GM23338 (cell line): ENCODE measurements at regions not wholly inside any gene's neighbourhood (a gene's known extent, or its start where the extent isn't known, plus 50 kb on each side); places are given as distances from the start of the nearest gene placed in this dataset.

Experiments
- ATAC-seq: fragments of 200-7000 bp; cut with Tn5 transposase; 3 replicates; pipeline ENCODE4 v1.9.1; 2020
- DNase-seq: peaks from one replicate; pipeline ENCODE4 v3.0.0-alpha.2; 2015; ENCODE audit warnings: low spot score
- H2AFZ ChIP-seq: fragments of 200-600 bp; sonication (generic); 2 replicates; pipeline ENCODE4 v1.8.0; 2016; ENCODE audit warnings: antibody characterized with exemption, mild to moderate bottlenecking, moderate library complexity
- H3F3A ChIP-seq: fragments of 200-600 bp; sonication (generic); replicated peaks from 2 replicates; pipeline ENCODE4 v1.8.0; 2017; ENCODE audit warnings: antibody characterized with exemption, mixed run types, low read depth
- H3K27ac ChIP-seq: fragments of 200-600 bp; sonication (generic); 2 replicates; pipeline ENCODE4 v1.6.1; 2016; ENCODE audit warnings: low read depth
- H3K27me3 ChIP-seq: fragments of 200-600 bp; sonication (generic); 2 replicates; pipeline ENCODE4 v1.8.0; 2016; ENCODE audit warnings: mild to moderate bottlenecking, mixed run types, moderate library complexity; ENCODE audit not compliant: insufficient read depth
- H3K36me3 ChIP-seq: fragments of 200-600 bp; sonication (generic); 2 replicates; pipeline ENCODE4 v1.8.0; 2016; ENCODE audit warnings: mild to moderate bottlenecking; ENCODE audit not compliant: insufficient read depth
- H3K4me1 ChIP-seq: fragments of 200-600 bp; sonication (generic); 2 replicates; pipeline ENCODE4 v1.8.0; 2016; ENCODE audit warnings: mild to moderate bottlenecking, moderate library complexity; ENCODE audit not compliant: insufficient read depth
- H3K4me2 ChIP-seq: fragments of 200-600 bp; sonication (generic); 2 replicates; pipeline ENCODE4 v1.7.1; 2017; ENCODE audit warnings: mixed run types
- H3K4me3 ChIP-seq: fragments of 200-600 bp; sonication (generic); 2 replicates; pipeline ENCODE4 v1.6.1; 2016; ENCODE audit warnings: mixed run types
- H3K79me2 ChIP-seq: fragments of 200-600 bp; sonication (generic); replicated peaks from 2 replicates; pipeline ENCODE4 v1.8.0; 2017; ENCODE audit warnings: mild to moderate bottlenecking; ENCODE audit not compliant: insufficient read depth
- H3K9me2 ChIP-seq: fragments of 200-600 bp; sonication (generic); 2 replicates; pipeline ENCODE4 v1.8.0; 2017; ENCODE audit not compliant: insufficient read depth
- H4K20me1 ChIP-seq: fragments of 200-600 bp; sonication (generic); replicated peaks from 2 replicates; pipeline ENCODE4 v1.8.0; 2017; ENCODE audit warnings: mild to moderate bottlenecking; ENCODE audit not compliant: insufficient read depth
- H3K27ac Mint-ChIP-seq: 2 replicates; pipeline ENCODE4 v1.8.0; 2020; ENCODE audit warnings: inconsistent platforms, mild to moderate bottlenecking, moderate library complexity, mixed read lengths
- H3K27me3 Mint-ChIP-seq: 3 replicates; pipeline ENCODE4 v1.8.0; 2022; ENCODE audit warnings: low read depth, mild to moderate bottlenecking, moderate library complexity, mixed read lengths, inconsistent platforms; ENCODE audit not compliant: insufficient read depth, poor library complexity
- H3K36me3 Mint-ChIP-seq: 3 replicates; pipeline ENCODE4 v1.8.0; 2021; ENCODE audit warnings: low read depth, mild to moderate bottlenecking, inconsistent platforms, moderate library complexity, mixed read lengths
- H3K4me1 Mint-ChIP-seq: 3 replicates; pipeline ENCODE4 v1.8.0; 2020; ENCODE audit warnings: mild to moderate bottlenecking, inconsistent platforms, mixed read lengths
- H3K4me3 Mint-ChIP-seq: 3 replicates; pipeline ENCODE4 v1.8.0; 2021; ENCODE audit warnings: moderate library complexity, mild to moderate bottlenecking, inconsistent platforms, mixed read lengths
- H3K9me3 Mint-ChIP-seq: 3 replicates; pipeline ENCODE4 v1.8.0; 2020; ENCODE audit warnings: moderate library complexity, mild to moderate bottlenecking, inconsistent platforms, mixed read lengths
- CREB1 ChIP-seq: fragments of 250-450 bp; sonication (Bioruptor Pico); IDR thresholded peaks from 2 replicates; pipeline ENCODE4 v1.5.0; 2020; ENCODE audit warnings: low read depth, mild to moderate bottlenecking, moderate library complexity
- EZH2 ChIP-seq: fragments of 200-600 bp; sonication (generic); IDR thresholded peaks from one replicate; pipeline ENCODE4 v1.8.0; 2017; ENCODE audit warnings: antibody characterized with exemption, mild to moderate bottlenecking, low read depth; ENCODE audit not compliant: unreplicated experiment
- EZH2phosphoT487 ChIP-seq: fragments of 200-600 bp; sonication (generic); IDR thresholded peaks from one replicate; pipeline ENCODE4 v1.8.1; 2018; ENCODE audit warnings: antibody characterized with exemption; ENCODE audit not compliant: unreplicated experiment
- JUNB ChIP-seq: IDR thresholded peaks from one replicate; pipeline ENCODE4 v1.6.1; 2016; ENCODE audit warnings: antibody characterized with exemption; ENCODE audit not compliant: unreplicated experiment
- NANOG ChIP-seq: IDR thresholded peaks from 2 replicates; pipeline ENCODE4 v1.6.1; 2016; ENCODE audit warnings: antibody characterized with exemption, borderline replicate concordance
- POLR2AphosphoS5 ChIP-seq: IDR thresholded peaks from 2 replicates; pipeline ENCODE4 v1.6.1; 2016; ENCODE audit warnings: antibody characterized with exemption, low read depth
- STAT1 ChIP-seq: IDR thresholded peaks from one replicate; pipeline ENCODE4 v1.6.1; 2016; ENCODE audit warnings: antibody characterized with exemption; ENCODE audit not compliant: unreplicated experiment
- ZNF114 ChIP-seq: fragments of 250-450 bp; sonication (Bioruptor Pico); IDR thresholded peaks from 2 replicates; pipeline ENCODE4 v1.5.0; 2020; ENCODE audit warnings: mild to moderate bottlenecking, moderate library complexity
- ZNF331 ChIP-seq: fragments of 250-450 bp; sonication (Bioruptor Pico); IDR thresholded peaks from 2 replicates; pipeline ENCODE4 v1.5.0; 2020; ENCODE audit warnings: low read depth, mild to moderate bottlenecking, moderate library complexity
- TF ChIP-seq, protein P1 (sequence below): IDR thresholded peaks from 2 replicates; pipeline ENCODE4 v1.6.1; 2016; ENCODE audit warnings: antibody characterized with exemption
- TF ChIP-seq, protein P2 (sequence below), 2 experiments: fragments of 200-600 bp in 1 of 2; sonication (generic) in 1 of 2; conservative IDR thresholded peaks; 2 replicates each; pipeline versions ENCODE4 v1.5.1 to v1.6.1; 2016 to 2017; ENCODE audit warnings: antibody characterized with exemption in 2 of 2, low read depth in 2 of 2, mild to moderate bottlenecking in 2 of 2, moderate library complexity in 1 of 2
- TF ChIP-seq, protein P3 (sequence below): IDR thresholded peaks from one replicate; pipeline ENCODE4 v1.6.1; 2018; ENCODE audit warnings: antibody characterized with exemption; ENCODE audit not compliant: unreplicated experiment

DNA sequence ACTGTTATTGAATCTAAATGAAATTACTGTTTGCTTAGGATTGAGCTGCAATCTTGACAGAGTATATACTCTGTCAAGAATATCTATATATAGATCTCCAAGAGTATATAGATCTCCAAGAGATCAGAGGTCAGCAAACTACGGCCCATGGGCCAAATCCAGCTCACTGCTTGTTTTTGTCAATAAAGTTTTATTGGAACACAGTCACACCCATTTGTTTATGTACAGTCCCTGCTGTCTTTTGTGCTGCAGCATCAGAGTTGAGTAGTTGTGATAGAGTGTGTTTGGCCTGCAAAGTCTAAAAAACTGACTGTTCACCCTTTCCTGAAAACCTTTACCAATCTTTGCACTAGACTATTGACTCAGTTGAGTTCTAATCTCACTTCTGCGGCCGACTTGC is 66.3 kb upstream of the NPVF start:
- peaks cover 18% of the 10 kb centered on the region for H3K4me1 Mint-ChIP-seq
- Histone ChIP-seq H2AFZ (no peak overlapping the region), H4K20me1 (no peaks in the 10 kb centered on the region), H3K9me2 (no peaks in the 10 kb centered on the region; the same call in none of the 2 replicates), H3K4me3 (no peak overlapping the region), H3K27me3 (no peaks in the 10 kb centered on the region), H3K79me2 (no peaks in the 10 kb centered on the region), H3K27ac (no peak overlapping the region), H3K4me2 (no peak overlapping the region), H3F3A (no peaks in the 10 kb centered on the region), H3K36me3 (no peaks in the 10 kb centered on the region), H3K4me1 (peaks cover 19% of the 10 kb centered on the region)
- TF ChIP-seq JUNB: no peak
- no peak for TF ChIP-seq ZNF331 (CRISPR knock-in tag)
- no peak for TF ChIP-seq STAT1
- TF ChIP-seq ZNF114: no peak
- TF ChIP-seq EZH2: no peak
- TF ChIP-seq, protein P1, sequence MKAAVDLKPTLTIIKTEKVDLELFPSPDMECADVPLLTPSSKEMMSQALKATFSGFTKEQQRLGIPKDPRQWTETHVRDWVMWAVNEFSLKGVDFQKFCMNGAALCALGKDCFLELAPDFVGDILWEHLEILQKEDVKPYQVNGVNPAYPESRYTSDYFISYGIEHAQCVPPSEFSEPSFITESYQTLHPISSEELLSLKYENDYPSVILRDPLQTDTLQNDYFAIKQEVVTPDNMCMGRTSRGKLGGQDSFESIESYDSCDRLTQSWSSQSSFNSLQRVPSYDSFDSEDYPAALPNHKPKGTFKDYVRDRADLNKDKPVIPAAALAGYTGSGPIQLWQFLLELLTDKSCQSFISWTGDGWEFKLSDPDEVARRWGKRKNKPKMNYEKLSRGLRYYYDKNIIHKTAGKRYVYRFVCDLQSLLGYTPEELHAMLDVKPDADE: no peak
- TF ChIP-seq EZH2phosphoT487: no peak
- TF ChIP-seq, protein P2, sequence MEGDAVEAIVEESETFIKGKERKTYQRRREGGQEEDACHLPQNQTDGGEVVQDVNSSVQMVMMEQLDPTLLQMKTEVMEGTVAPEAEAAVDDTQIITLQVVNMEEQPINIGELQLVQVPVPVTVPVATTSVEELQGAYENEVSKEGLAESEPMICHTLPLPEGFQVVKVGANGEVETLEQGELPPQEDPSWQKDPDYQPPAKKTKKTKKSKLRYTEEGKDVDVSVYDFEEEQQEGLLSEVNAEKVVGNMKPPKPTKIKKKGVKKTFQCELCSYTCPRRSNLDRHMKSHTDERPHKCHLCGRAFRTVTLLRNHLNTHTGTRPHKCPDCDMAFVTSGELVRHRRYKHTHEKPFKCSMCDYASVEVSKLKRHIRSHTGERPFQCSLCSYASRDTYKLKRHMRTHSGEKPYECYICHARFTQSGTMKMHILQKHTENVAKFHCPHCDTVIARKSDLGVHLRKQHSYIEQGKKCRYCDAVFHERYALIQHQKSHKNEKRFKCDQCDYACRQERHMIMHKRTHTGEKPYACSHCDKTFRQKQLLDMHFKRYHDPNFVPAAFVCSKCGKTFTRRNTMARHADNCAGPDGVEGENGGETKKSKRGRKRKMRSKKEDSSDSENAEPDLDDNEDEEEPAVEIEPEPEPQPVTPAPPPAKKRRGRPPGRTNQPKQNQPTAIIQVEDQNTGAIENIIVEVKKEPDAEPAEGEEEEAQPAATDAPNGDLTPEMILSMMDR (conservative IDR thresholded peaks at IDR 0.05; ENCODE audit: low read depth in 2 of 2): no peak
- no peak for TF ChIP-seq POLR2AphosphoS5
- TF ChIP-seq, protein P3, sequence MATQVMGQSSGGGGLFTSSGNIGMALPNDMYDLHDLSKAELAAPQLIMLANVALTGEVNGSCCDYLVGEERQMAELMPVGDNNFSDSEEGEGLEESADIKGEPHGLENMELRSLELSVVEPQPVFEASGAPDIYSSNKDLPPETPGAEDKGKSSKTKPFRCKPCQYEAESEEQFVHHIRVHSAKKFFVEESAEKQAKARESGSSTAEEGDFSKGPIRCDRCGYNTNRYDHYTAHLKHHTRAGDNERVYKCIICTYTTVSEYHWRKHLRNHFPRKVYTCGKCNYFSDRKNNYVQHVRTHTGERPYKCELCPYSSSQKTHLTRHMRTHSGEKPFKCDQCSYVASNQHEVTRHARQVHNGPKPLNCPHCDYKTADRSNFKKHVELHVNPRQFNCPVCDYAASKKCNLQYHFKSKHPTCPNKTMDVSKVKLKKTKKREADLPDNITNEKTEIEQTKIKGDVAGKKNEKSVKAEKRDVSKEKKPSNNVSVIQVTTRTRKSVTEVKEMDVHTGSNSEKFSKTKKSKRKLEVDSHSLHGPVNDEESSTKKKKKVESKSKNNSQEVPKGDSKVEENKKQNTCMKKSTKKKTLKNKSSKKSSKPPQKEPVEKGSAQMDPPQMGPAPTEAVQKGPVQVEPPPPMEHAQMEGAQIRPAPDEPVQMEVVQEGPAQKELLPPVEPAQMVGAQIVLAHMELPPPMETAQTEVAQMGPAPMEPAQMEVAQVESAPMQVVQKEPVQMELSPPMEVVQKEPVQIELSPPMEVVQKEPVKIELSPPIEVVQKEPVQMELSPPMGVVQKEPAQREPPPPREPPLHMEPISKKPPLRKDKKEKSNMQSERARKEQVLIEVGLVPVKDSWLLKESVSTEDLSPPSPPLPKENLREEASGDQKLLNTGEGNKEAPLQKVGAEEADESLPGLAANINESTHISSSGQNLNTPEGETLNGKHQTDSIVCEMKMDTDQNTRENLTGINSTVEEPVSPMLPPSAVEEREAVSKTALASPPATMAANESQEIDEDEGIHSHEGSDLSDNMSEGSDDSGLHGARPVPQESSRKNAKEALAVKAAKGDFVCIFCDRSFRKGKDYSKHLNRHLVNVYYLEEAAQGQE: no peak
- TF ChIP-seq NANOG: no peak
- TF ChIP-seq CREB1 (CRISPR knock-in tag): no peak
- H3K27ac Mint-ChIP-seq: no peak overlapping the region
- no peak for DNase-seq
- H3K9me3 Mint-ChIP-seq: no peaks in the 10 kb centered on the region
- H3K27me3 Mint-ChIP-seq: no peaks in the 10 kb centered on the region
- ATAC-seq: no peak
- H3K36me3 Mint-ChIP-seq: no peaks in the 10 kb centered on the region
- H3K4me3 Mint-ChIP-seq: no peak overlapping the region
